HFF-Myc (cell line): ENCODE measurements at regions not wholly inside any gene's neighbourhood (a gene's known extent, or its start where the extent isn't known, plus 50 kb on each side); places are given as distances from the start of the nearest gene placed in this dataset.
"Not testable (repeated sequence)": the region's sequence is repeated elsewhere in the genome, so short reads cannot be mapped to it uniquely, and the experiment has no call there.

Experiments used
- DNase-seq: peaks from one replicate; pipeline ENCODE4 v3.0.0-alpha.2; 2011; ENCODE audit warnings: low read depth; ENCODE audit errors: extremely low read depth
- H3K4me3 ChIP-seq: replicated peaks from 2 replicates; pipeline ENCODE4 v1.5.1; 2011; ENCODE audit warnings: low read depth, mild to moderate bottlenecking, control low read depth, low read length
- CTCF ChIP-seq: IDR thresholded peaks from 2 replicates; pipeline ENCODE4 v1.5.1; 2012; ENCODE audit warnings: mild to moderate bottlenecking, low read depth, low read length, control low read depth; ENCODE audit errors: missing control alignments

GRCh38 chr7:155383756-155384491 lies 74.0 kb upstream of the EN2 start:
- no peak overlapping the region for H3K4me3 ChIP-seq
- no peak for TF ChIP-seq CTCF
- no peak for DNase-seq

GRCh38 chr7:155384751-155385150 lies 73.2 kb upstream of the EN2 start:
- TF ChIP-seq CTCF, result no peak
- no peak for DNase-seq
- H3K4me3 ChIP-seq, result no peak overlapping the region

GRCh38 chr7:155385182-155385581 lies 72.7 kb upstream of the EN2 start:
- not testable (repeated sequence) for H3K4me3 ChIP-seq, DNase-seq

- DNase-seq, result no peak
- no peak for TF ChIP-seq CTCF
- no peak overlapping the region for H3K4me3 ChIP-seq
Measured at GRCh38 chr7:155386608-155387007, 71.3 kb upstream of the EN2 start.

- TF ChIP-seq CTCF, result no peak
- no peak overlapping the region for H3K4me3 ChIP-seq
- DNase-seq, result no peak
Measured at GRCh38 chr7:155387066-155387620, 70.8 kb upstream of the EN2 start.

- no peak for DNase-seq
- TF ChIP-seq CTCF, result no peak
- H3K4me3 ChIP-seq, result no peak overlapping the region
Measured at GRCh38 chr7:155388561-155388960, 69.4 kb upstream of the EN2 start.

- TF ChIP-seq CTCF, result no peak
- DNase-seq, result no peak
- no peak overlapping the region for H3K4me3 ChIP-seq
Measured at GRCh38 chr7:155391414-155391813, 66.5 kb upstream of the EN2 start.
